Adrenal gland (tissue), 5 donors: ENCODE measurements at regions not wholly inside any gene's neighbourhood (a gene's known extent, or its start where the extent isn't known, plus 50 kb on each side); places are given as distances from the start of the nearest gene placed in this dataset.

Experiments
- POLR2A ChIP-seq, 2 donors: fragments of 450-650 bp; IDR thresholded peaks; one replicate each; pipeline ENCODE4 v1.6.1; 2017; ENCODE audit warnings: antibody characterized with exemption in 2 of 2, mild to moderate bottlenecking in 2 of 2, moderate library complexity in 1 of 2
- TF ChIP-seq, protein P1 (sequence below), 6 experiments: fragments of 450-650 bp in 4 of 6; fragments of 200-600 bp in 2 of 6; sonication (generic) in 1 of 6; IDR thresholded peaks; 1 replicate in 5 of 6; 2 replicates in 1 of 6; pipeline versions ENCODE4 v1.5.1 to v1.8.0; 2016 to 2021; ENCODE audit warnings: antibody characterized with exemption in 6 of 6, mild to moderate bottlenecking in 2 of 6, moderate library complexity in 1 of 6
- donor health status: DM: no; HTN: no; CAD: no.

DNA sequence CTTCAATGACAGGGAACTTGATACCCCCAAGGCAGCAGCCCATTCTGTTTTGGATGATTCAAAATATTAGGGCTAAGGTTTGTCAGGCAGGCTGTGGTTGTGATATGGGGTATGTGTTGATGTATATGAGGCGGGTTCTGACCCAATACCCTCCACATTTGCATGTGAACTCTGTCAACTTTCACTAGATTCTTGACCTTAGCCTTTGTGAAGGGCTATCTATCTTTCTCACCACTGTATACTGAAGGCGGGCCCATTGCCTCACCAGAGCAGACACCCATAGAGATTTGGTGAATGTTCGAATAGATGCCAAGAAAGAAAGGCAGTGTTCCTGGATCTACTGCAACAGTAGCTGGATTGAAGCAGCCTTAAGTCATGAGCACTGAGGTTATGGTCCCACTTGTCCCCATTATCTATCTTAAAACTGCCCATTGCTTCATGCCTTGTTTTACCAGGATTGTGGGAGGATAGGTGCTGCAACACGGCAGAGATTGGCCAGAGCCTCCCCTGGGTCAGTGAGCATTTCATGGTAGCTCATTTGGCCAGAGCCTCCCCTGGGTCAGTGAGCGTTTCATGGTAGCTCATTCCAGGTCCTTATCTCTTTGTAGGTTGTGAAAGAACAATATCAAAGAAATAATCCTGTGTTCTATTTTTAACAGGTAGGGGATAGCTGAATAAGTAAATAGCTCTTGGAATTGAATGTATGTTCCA lies 399.6 kb downstream of the TMEM135 start:
- no peak for TF ChIP-seq POLR2A (IDR thresholded peaks at IDR 0.05)
- TF ChIP-seq, protein P1, sequence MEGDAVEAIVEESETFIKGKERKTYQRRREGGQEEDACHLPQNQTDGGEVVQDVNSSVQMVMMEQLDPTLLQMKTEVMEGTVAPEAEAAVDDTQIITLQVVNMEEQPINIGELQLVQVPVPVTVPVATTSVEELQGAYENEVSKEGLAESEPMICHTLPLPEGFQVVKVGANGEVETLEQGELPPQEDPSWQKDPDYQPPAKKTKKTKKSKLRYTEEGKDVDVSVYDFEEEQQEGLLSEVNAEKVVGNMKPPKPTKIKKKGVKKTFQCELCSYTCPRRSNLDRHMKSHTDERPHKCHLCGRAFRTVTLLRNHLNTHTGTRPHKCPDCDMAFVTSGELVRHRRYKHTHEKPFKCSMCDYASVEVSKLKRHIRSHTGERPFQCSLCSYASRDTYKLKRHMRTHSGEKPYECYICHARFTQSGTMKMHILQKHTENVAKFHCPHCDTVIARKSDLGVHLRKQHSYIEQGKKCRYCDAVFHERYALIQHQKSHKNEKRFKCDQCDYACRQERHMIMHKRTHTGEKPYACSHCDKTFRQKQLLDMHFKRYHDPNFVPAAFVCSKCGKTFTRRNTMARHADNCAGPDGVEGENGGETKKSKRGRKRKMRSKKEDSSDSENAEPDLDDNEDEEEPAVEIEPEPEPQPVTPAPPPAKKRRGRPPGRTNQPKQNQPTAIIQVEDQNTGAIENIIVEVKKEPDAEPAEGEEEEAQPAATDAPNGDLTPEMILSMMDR (IDR thresholded peaks at IDR 0.05): no peak
